ENCODE measurements at regions not wholly inside any gene's neighbourhood (a gene's known extent, or its start where the extent isn't known, plus 50 kb on each side); places are given as distances from the start of the nearest gene placed in this dataset.

DNA sequence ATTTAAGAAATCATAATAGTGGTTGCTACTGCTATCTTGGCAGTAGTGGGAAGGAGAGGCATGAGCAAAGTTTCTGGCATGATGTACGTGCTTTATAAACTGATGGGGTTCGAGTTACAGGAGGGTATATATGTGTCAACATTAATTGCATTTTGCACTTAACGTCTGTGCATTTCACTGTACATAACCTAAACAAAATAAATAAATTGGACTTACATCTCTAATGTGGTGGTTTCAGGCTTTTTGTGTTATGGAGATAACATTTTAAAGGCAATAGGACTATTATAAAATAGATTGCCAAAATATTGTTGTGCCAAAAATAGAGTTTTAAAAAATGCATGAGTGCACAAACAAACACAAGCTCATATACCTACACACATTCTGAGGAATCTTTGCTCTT is 1001.1 kb upstream of the GJE1 start:
- Histone ChIP-seq H3K9me3 (ENCODE audit: low read depth) (no peaks in the 10 kb centered on the region), H3K9me2 (ENCODE audit: insufficient read depth) (no peaks in the 10 kb centered on the region), H3K79me2 (ENCODE audit: insufficient read depth) (no peaks in the 10 kb centered on the region), H3K4me2 (ENCODE audit: unreplicated experiment) (no peak overlapping the region), H4K20me1 (ENCODE audit: insufficient read depth) (no peaks in the 10 kb centered on the region), H3K4me3 (no peak overlapping the region), H3F3A (ENCODE audit: insufficient read depth) (no peaks in the 10 kb centered on the region), H3K36me3 (ENCODE audit: low read depth) (no peaks in the 10 kb centered on the region), H2AFZ (no peak overlapping the region), H3K27me3 (replicated peaks; ENCODE audit: insufficient read depth) (no peaks in the 10 kb centered on the region), H3K9ac (no peak overlapping the region), H3K27ac (no peak overlapping the region), H3K4me1 (ENCODE audit: insufficient read depth) (no peaks in the 10 kb centered on the region)
- WGBS, 2 experiments (ENCODE audit: low coverage in 1 of 2, low lambda C conversion rate in 2 of 2, missing lambda C conversion rate in 2 of 2), result 85 to 87% methylated on average over 3 of the region's 3 CpGs
- DNase-seq, result no peak
- TF ChIP-seq EZH2phosphoT487 (IDR thresholded peaks at IDR 0.05; ENCODE audit: insufficient read depth, low read depth), result no peak
- in situ Hi-C loops (cut with MboI), result no loop called here

- TF ChIP-seq EZH2 (IDR thresholded peaks at IDR 0.05; ENCODE audit: insufficient read depth, poor library complexity, severe bottlenecking), result no peak
- TF ChIP-seq EZH2phosphoT487 (IDR thresholded peaks at IDR 0.05; ENCODE audit: insufficient read depth, low read depth), result no peak
- H3K4me1 ChIP-seq (ENCODE audit: insufficient read depth), result no peaks in the 10 kb centered on the region
- in situ Hi-C loops (cut with MboI), result no loop called here
- H4K20me1 ChIP-seq (ENCODE audit: insufficient read depth), result no peaks in the 10 kb centered on the region
- no peaks in the 10 kb centered on the region for H3K36me3 ChIP-seq (ENCODE audit: low read depth)
- H3K4me3 ChIP-seq, result no peak overlapping the region
- no peaks in the 10 kb centered on the region for H3F3A ChIP-seq (ENCODE audit: insufficient read depth)
- no peaks in the 10 kb centered on the region for H3K79me2 ChIP-seq (ENCODE audit: insufficient read depth)
- H3K27me3 ChIP-seq (replicated peaks; ENCODE audit: insufficient read depth), result no peaks in the 10 kb centered on the region
- no peak overlapping the region for H3K4me2 ChIP-seq (ENCODE audit: unreplicated experiment)
- no peak overlapping the region for H3K9ac ChIP-seq
- H3K9me2 ChIP-seq (ENCODE audit: insufficient read depth), result no peaks in the 10 kb centered on the region
- no peak for DNase-seq
- no peak overlapping the region for H3K27ac ChIP-seq
- no peaks in the 10 kb centered on the region for H3K9me3 ChIP-seq (ENCODE audit: low read depth)
- H2AFZ ChIP-seq, result peak overlapping the region; percentile 13; the same call in 1 of the 2 replicates
Measured at GRCh38 chr6:141123497-141123896, 1009.2 kb upstream of the GJE1 start.

DNA sequence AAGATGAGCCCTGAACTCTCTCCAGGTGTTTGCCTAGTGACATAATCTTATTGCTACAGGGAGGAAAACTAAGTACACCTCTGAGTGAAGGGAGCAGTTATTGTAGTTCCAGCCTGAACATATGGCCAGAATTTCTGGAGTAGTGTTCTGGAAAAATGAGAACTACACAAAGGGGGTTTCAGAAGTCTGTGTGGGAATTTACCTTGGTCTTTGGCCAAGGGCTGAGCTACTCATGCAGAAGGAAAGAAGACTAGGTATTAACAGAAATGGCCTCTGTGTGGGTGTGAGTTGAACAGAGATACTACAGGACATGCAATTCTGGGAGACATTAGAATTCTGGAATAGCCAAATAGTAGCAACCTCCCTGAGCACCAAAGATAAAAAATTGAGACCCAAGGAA is 1009.7 kb upstream of the GJE1 start:
- no peaks in the 10 kb centered on the region for H3F3A ChIP-seq (ENCODE audit: insufficient read depth)
- TF ChIP-seq EZH2phosphoT487 (IDR thresholded peaks at IDR 0.05; ENCODE audit: insufficient read depth, low read depth) (no peak), EZH2 (IDR thresholded peaks at IDR 0.05; ENCODE audit: insufficient read depth, poor library complexity, severe bottlenecking) (no peak)

DNA sequence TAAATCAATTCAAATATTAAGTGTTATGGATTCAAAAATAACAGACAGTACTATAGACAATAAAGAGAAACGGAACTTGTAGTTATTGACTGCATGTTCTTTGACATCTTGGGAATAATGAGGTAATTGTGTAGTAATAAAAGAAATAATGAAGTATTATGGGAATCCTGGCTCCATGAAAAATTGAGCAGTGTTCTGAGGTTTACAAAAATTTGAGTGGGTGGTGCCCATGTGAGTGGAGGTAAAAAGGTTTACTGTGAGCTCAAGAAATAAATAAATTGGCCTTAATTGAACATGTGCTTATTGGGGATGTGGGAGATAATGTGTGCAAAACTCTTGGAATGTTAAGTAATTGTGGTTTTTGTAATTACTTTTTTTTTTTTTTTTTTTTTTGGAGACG is 1013.7 kb upstream of the GJE1 start:
- Histone ChIP-seq H4K20me1 (ENCODE audit: insufficient read depth) (no peaks in the 10 kb centered on the region), H3K9ac (no peak overlapping the region), H3F3A (ENCODE audit: insufficient read depth) (no peaks in the 10 kb centered on the region), H3K4me3 (no peak overlapping the region), H3K4me2 (ENCODE audit: unreplicated experiment) (no peak overlapping the region), H3K36me3 (ENCODE audit: low read depth) (no peaks in the 10 kb centered on the region), H3K9me3 (ENCODE audit: low read depth) (no peaks in the 10 kb centered on the region), H3K27ac (no peak overlapping the region), H2AFZ (no peak overlapping the region), H3K4me1 (ENCODE audit: insufficient read depth) (no peaks in the 10 kb centered on the region), H3K27me3 (replicated peaks; ENCODE audit: insufficient read depth) (no peaks in the 10 kb centered on the region), H3K9me2 (ENCODE audit: insufficient read depth) (no peaks in the 10 kb centered on the region), H3K79me2 (ENCODE audit: insufficient read depth) (no peaks in the 10 kb centered on the region)
- in situ Hi-C loops (cut with MboI), result no loop called here
- WGBS, 2 experiments (ENCODE audit: low coverage in 1 of 2, low lambda C conversion rate in 2 of 2, missing lambda C conversion rate in 2 of 2), result 41 to 46% methylated on average over 1 to 2 of the region's 2 CpGs
- no peak for DNase-seq
- TF ChIP-seq EZH2phosphoT487 (IDR thresholded peaks at IDR 0.05; ENCODE audit: insufficient read depth, low read depth) (no peak), EZH2 (IDR thresholded peaks at IDR 0.05; ENCODE audit: insufficient read depth, poor library complexity, severe bottlenecking) (no peak)

More for the DNA sequence above, 1009.7 kb upstream of the GJE1 start:
- no peaks in the 10 kb centered on the region for H3K4me1 ChIP-seq (ENCODE audit: insufficient read depth)
- no peak overlapping the region for H3K4me3 ChIP-seq
- no peaks in the 10 kb centered on the region for H3K36me3 ChIP-seq (ENCODE audit: low read depth)
- H3K9me2 ChIP-seq (ENCODE audit: insufficient read depth), result no peaks in the 10 kb centered on the region
- no peaks in the 10 kb centered on the region for H3K27me3 ChIP-seq (replicated peaks; ENCODE audit: insufficient read depth)
- no peak overlapping the region for H3K9ac ChIP-seq
- H3K79me2 ChIP-seq (ENCODE audit: insufficient read depth), result no peaks in the 10 kb centered on the region
- H2AFZ ChIP-seq, result peak overlapping the region; percentile 13; the same call in 1 of the 2 replicates
- H3K9me3 ChIP-seq (ENCODE audit: low read depth), result no peaks in the 10 kb centered on the region
- no peaks in the 10 kb centered on the region for H4K20me1 ChIP-seq (ENCODE audit: insufficient read depth)
- in situ Hi-C loops (cut with MboI), result no loop called here
- H3K27ac ChIP-seq, result no peak overlapping the region
- H3K4me2 ChIP-seq (ENCODE audit: unreplicated experiment), result no peak overlapping the region
- no peak for DNase-seq

DNA sequence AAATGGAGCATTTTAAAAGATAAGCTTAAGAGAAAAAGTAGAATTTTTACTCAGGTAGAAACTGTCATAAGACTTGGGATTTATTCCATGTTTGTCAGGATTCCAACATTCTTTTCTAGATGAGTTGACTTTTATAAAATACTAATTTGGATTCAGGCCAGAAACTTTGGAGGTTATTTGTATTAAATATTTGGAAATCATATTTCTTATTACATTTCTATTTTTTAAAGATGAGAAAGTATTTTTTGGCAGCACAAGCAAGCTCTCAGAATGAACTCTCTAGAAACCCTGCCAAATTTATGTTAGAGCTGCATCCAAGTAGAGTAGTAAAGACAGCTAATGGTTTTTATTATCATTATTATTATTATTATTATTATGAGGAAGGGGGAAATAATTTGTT is 1014.9 kb upstream of the GJE1 start:
- Histone ChIP-seq H3F3A (ENCODE audit: insufficient read depth) (no peaks in the 10 kb centered on the region), H3K4me3 (no peak overlapping the region), H3K4me2 (ENCODE audit: unreplicated experiment) (no peak overlapping the region), H3K36me3 (ENCODE audit: low read depth) (no peaks in the 10 kb centered on the region), H3K9ac (no peak overlapping the region), H3K4me1 (ENCODE audit: insufficient read depth) (no peaks in the 10 kb centered on the region), H3K27me3 (replicated peaks; ENCODE audit: insufficient read depth) (no peaks in the 10 kb centered on the region), H3K9me2 (ENCODE audit: insufficient read depth) (no peaks in the 10 kb centered on the region), H3K27ac (no peak overlapping the region), H4K20me1 (ENCODE audit: insufficient read depth) (no peaks in the 10 kb centered on the region), H3K9me3 (ENCODE audit: low read depth) (no peaks in the 10 kb centered on the region), H2AFZ (no peak overlapping the region), H3K79me2 (ENCODE audit: insufficient read depth) (no peaks in the 10 kb centered on the region)
- no peak for TF ChIP-seq EZH2phosphoT487 (IDR thresholded peaks at IDR 0.05; ENCODE audit: insufficient read depth, low read depth)
- TF ChIP-seq EZH2 (IDR thresholded peaks at IDR 0.05; ENCODE audit: insufficient read depth, poor library complexity, severe bottlenecking), result no peak
- DNase-seq, result no peak
- in situ Hi-C loops (cut with MboI), result no loop called here

All from GM23248 (cell line).